ENCODE measurements at regions not wholly inside any gene's neighbourhood (a gene's known extent, or its start where the extent isn't known, plus 50 kb on each side); places are given as distances from the start of the nearest gene placed in this dataset.

GRCh38 chr9:131809941-131810344 is 70.1 kb upstream of the RAPGEF1 start:
- Mint-ChIP-seq H3K27me3 (peaks cover 73% of the 10 kb centered on the region), H3K4me1 (no peaks in the 10 kb centered on the region), H3K27ac (no peak overlapping the region), H3K4me3 (no peak overlapping the region), H3K36me3 (ENCODE audit: low read depth) (peaks cover 2% of the 10 kb centered on the region)
- H3K9me3 ChIP-seq (ENCODE audit: control insufficient read depth, low read length, poor library complexity, severe bottlenecking), result no peaks in the 10 kb centered on the region
- DNase-seq (no peak), ATAC-seq (no peak)

GRCh38 chr9:131808291-131808690 is 68.4 kb upstream of the RAPGEF1 start:
- Mint-ChIP-seq H3K4me1 (no peaks in the 10 kb centered on the region), H3K36me3 (ENCODE audit: low read depth) (peaks cover 2% of the 10 kb centered on the region), H3K27ac (no peak overlapping the region), H3K27me3 (peaks cover 63% of the 10 kb centered on the region), H3K4me3 (no peak overlapping the region)
- H3K9me3 ChIP-seq (ENCODE audit: control insufficient read depth, low read length, poor library complexity, severe bottlenecking), result no peaks in the 10 kb centered on the region
- no peak for DNase-seq
- no peak for ATAC-seq

GRCh38 chr9:131807144-131807983 is 67.5 kb upstream of the RAPGEF1 start:
- Mint-ChIP-seq H3K36me3 (ENCODE audit: low read depth) (peaks cover 2% of the 10 kb centered on the region), H3K4me1 (no peaks in the 10 kb centered on the region), H3K4me3 (no peak overlapping the region), H3K27me3 (peaks cover 54% of the 10 kb centered on the region), H3K27ac (no peak overlapping the region)
- DNase-seq, result no peak
- no peak for ATAC-seq
- no peaks in the 10 kb centered on the region for H3K9me3 ChIP-seq (ENCODE audit: control insufficient read depth, low read length, poor library complexity, severe bottlenecking)

- H3K4me3 Mint-ChIP-seq, result no peak overlapping the region
- no peaks in the 10 kb centered on the region for H3K9me3 ChIP-seq (ENCODE audit: control insufficient read depth, low read length, poor library complexity, severe bottlenecking)
- no peak overlapping the region for H3K27ac Mint-ChIP-seq
- DNase-seq (no peak), ATAC-seq (no peak)
- H3K36me3 Mint-ChIP-seq (ENCODE audit: low read depth), result peaks cover 2% of the 10 kb centered on the region
- no peaks in the 10 kb centered on the region for H3K4me1 Mint-ChIP-seq
- H3K27me3 Mint-ChIP-seq, result peaks cover 56% of the 10 kb centered on the region
Measured at GRCh38 chr9:131805803-131806202, 65.9 kb upstream of the RAPGEF1 start.

GRCh38 chr9:131804826-131805225 is 65.0 kb upstream of the RAPGEF1 start:
- Mint-ChIP-seq H3K4me3 (no peak overlapping the region), H3K36me3 (ENCODE audit: low read depth) (peaks cover 4% of the 10 kb centered on the region), H3K27me3 (peaks cover 53% of the 10 kb centered on the region), H3K4me1 (no peaks in the 10 kb centered on the region), H3K27ac (no peak overlapping the region)
- ATAC-seq (no peak), DNase-seq (no peak)
- no peaks in the 10 kb centered on the region for H3K9me3 ChIP-seq (ENCODE audit: control insufficient read depth, low read length, poor library complexity, severe bottlenecking)

- Mint-ChIP-seq H3K4me1 (no peaks in the 10 kb centered on the region), H3K36me3 (ENCODE audit: low read depth) (peaks cover 4% of the 10 kb centered on the region), H3K4me3 (no peak overlapping the region), H3K27me3 (peaks cover 46% of the 10 kb centered on the region), H3K27ac (no peak overlapping the region)
- ATAC-seq, result no peak
- no peaks in the 10 kb centered on the region for H3K9me3 ChIP-seq (ENCODE audit: control insufficient read depth, low read length, poor library complexity, severe bottlenecking)
- DNase-seq, result no peak
Measured at GRCh38 chr9:131803758-131804411, 64.0 kb upstream of the RAPGEF1 start.

- no peaks in the 10 kb centered on the region for H3K9me3 ChIP-seq (ENCODE audit: control insufficient read depth, low read length, poor library complexity, severe bottlenecking)
- Mint-ChIP-seq H3K4me1 (no peaks in the 10 kb centered on the region), H3K4me3 (no peak overlapping the region), H3K27ac (no peak overlapping the region), H3K27me3 (peaks cover 37% of the 10 kb centered on the region), H3K36me3 (ENCODE audit: low read depth) (peaks cover 4% of the 10 kb centered on the region)
- DNase-seq (no peak), ATAC-seq (no peak)
Measured at GRCh38 chr9:131801810-131802209, 61.9 kb upstream of the RAPGEF1 start.

GRCh38 chr9:131800843-131801242 is 61.0 kb upstream of the RAPGEF1 start:
- Mint-ChIP-seq H3K27ac (no peak overlapping the region), H3K4me1 (no peaks in the 10 kb centered on the region), H3K27me3 (peaks cover 27% of the 10 kb centered on the region), H3K4me3 (no peak overlapping the region), H3K36me3 (ENCODE audit: low read depth) (peaks cover 2% of the 10 kb centered on the region)
- DNase-seq, result no peak
- no peaks in the 10 kb centered on the region for H3K9me3 ChIP-seq (ENCODE audit: control insufficient read depth, low read length, poor library complexity, severe bottlenecking)
- no peak for ATAC-seq

GRCh38 chr9:131800366-131800765 is 60.5 kb upstream of the RAPGEF1 start:
- no peak for ATAC-seq
- H3K4me1 Mint-ChIP-seq, result no peaks in the 10 kb centered on the region
- DNase-seq, result no peak
- H3K27ac Mint-ChIP-seq, result no peak overlapping the region
- H3K4me3 Mint-ChIP-seq, result no peak overlapping the region
- peaks cover 2% of the 10 kb centered on the region for H3K36me3 Mint-ChIP-seq (ENCODE audit: low read depth)
- no peaks in the 10 kb centered on the region for H3K9me3 ChIP-seq (ENCODE audit: control insufficient read depth, low read length, poor library complexity, severe bottlenecking)
- peaks cover 22% of the 10 kb centered on the region for H3K27me3 Mint-ChIP-seq

GRCh38 chr9:131799177-131799823 is 59.4 kb upstream of the RAPGEF1 start:
- Mint-ChIP-seq H3K27me3 (peaks cover 29% of the 10 kb centered on the region), H3K27ac (no peak overlapping the region), H3K4me1 (no peaks in the 10 kb centered on the region), H3K36me3 (ENCODE audit: low read depth) (peaks cover 2% of the 10 kb centered on the region), H3K4me3 (no peak overlapping the region)
- DNase-seq (peak in 2 of 3 donors; percentile 38 to 47), ATAC-seq (no peak)
- H3K9me3 ChIP-seq (ENCODE audit: control insufficient read depth, low read length, poor library complexity, severe bottlenecking), result no peaks in the 10 kb centered on the region

GRCh38 chr9:131798246-131798645 is 58.4 kb upstream of the RAPGEF1 start:
- no peak for DNase-seq
- Mint-ChIP-seq H3K36me3 (ENCODE audit: low read depth) (peaks cover 2% of the 10 kb centered on the region), H3K27me3 (peaks cover 35% of the 10 kb centered on the region), H3K4me1 (no peaks in the 10 kb centered on the region), H3K4me3 (no peak overlapping the region), H3K27ac (no peak overlapping the region)
- H3K9me3 ChIP-seq (ENCODE audit: control insufficient read depth, low read length, poor library complexity, severe bottlenecking), result no peaks in the 10 kb centered on the region
- ATAC-seq, result no peak

- peaks cover 20% of the 10 kb centered on the region for H3K27me3 Mint-ChIP-seq
- H3K36me3 Mint-ChIP-seq (ENCODE audit: low read depth), result no peaks in the 10 kb centered on the region
- H3K27ac Mint-ChIP-seq, result no peak overlapping the region
- DNase-seq (no peak), ATAC-seq (no peak)
- H3K9me3 ChIP-seq (ENCODE audit: control insufficient read depth, low read length, poor library complexity, severe bottlenecking), result no peaks in the 10 kb centered on the region
- H3K4me3 Mint-ChIP-seq, result no peak overlapping the region
- no peaks in the 10 kb centered on the region for H3K4me1 Mint-ChIP-seq
Measured at GRCh38 chr9:131794393-131794792, 54.5 kb upstream of the RAPGEF1 start.

GRCh38 chr9:131791542-131792254 is 51.8 kb upstream of the RAPGEF1 start:
- H3K4me1 Mint-ChIP-seq, result peaks cover 2% of the 10 kb centered on the region
- H3K36me3 Mint-ChIP-seq (ENCODE audit: low read depth), result no peaks in the 10 kb centered on the region
- peaks cover 36% of the 10 kb centered on the region for H3K27me3 Mint-ChIP-seq

More at GRCh38 chr9:131791542-131792254, 51.8 kb upstream of the RAPGEF1 start:
- ATAC-seq (no peak), DNase-seq (no peak)
- H3K27ac Mint-ChIP-seq, result no peak overlapping the region
- H3K4me3 Mint-ChIP-seq, result no peak overlapping the region
- H3K9me3 ChIP-seq (ENCODE audit: control insufficient read depth, low read length, poor library complexity, severe bottlenecking), result no peaks in the 10 kb centered on the region

Measured in T-helper 17 cell (primary cell).